ENCODE measurements at regions not wholly inside any gene's neighbourhood (a gene's known extent, or its start where the extent isn't known, plus 50 kb on each side); places are given as distances from the start of the nearest gene placed in this dataset.
"Not testable (repeated sequence)": the region's sequence is repeated elsewhere in the genome, so short reads cannot be mapped to it uniquely, and the experiment has no call there.

GRCh38 chr7:68180761-68181160, 1184.1 kb downstream of the TYW1 start:
- TF ChIP-seq CTCF (IDR thresholded peaks at IDR 0.05), result no peak
- TF ChIP-seq POLR2A (IDR thresholded peaks at IDR 0.05), result no peak

GRCh38 chr7:68183176-68183575, 1186.5 kb downstream of the TYW1 start:
- TF ChIP-seq POLR2A (IDR thresholded peaks at IDR 0.05), result no peak
- TF ChIP-seq CTCF (IDR thresholded peaks at IDR 0.05), result no peak
- ATAC-seq, result no peak
- H3K9me3 ChIP-seq, result no peaks in the 10 kb centered on the region
- H3K27ac ChIP-seq, result no peak overlapping the region
- no peaks in the 10 kb centered on the region for H3K36me3 ChIP-seq
- H3K4me3 ChIP-seq, result no peak overlapping the region
- intact Hi-C loops (cut with DNase I), result no loop called here
- no peaks in the 10 kb centered on the region for H3K27me3 ChIP-seq
- WGBS (ENCODE audit: insufficient coverage, low coverage, low lambda C conversion rate, missing lambda C conversion rate), result 33% methylated on average over 1 of the region's 6 CpGs
- no peaks in the 10 kb centered on the region for H3K4me1 ChIP-seq
- no peak for DNase-seq

More at GRCh38 chr7:68180761-68181160, 1184.1 kb downstream of the TYW1 start:
- 45% methylated on average over 5 of the region's 5 CpGs for WGBS (ENCODE audit: insufficient coverage, low coverage, low lambda C conversion rate, missing lambda C conversion rate)
- DNase-seq (no peak), ATAC-seq (no peak)
- Histone ChIP-seq H3K27me3 (no peaks in the 10 kb centered on the region), H3K4me1 (no peaks in the 10 kb centered on the region), H3K27ac (no peak overlapping the region), H3K36me3 (no peaks in the 10 kb centered on the region), H3K9me3 (no peaks in the 10 kb centered on the region), H3K4me3 (no peak overlapping the region)
- intact Hi-C loops (cut with DNase I), result no loop called here

- H3K27ac ChIP-seq, result no peak overlapping the region
- DNase-seq (no peak), ATAC-seq (no peak)
- H3K9me3 ChIP-seq, result no peaks in the 10 kb centered on the region
- no peaks in the 10 kb centered on the region for H3K36me3 ChIP-seq
- no peak overlapping the region for H3K4me3 ChIP-seq
- WGBS (ENCODE audit: insufficient coverage, low coverage, low lambda C conversion rate, missing lambda C conversion rate), result 62% methylated on average over 15 of the region's 16 CpGs
- intact Hi-C loops (cut with DNase I), result no loop called here
- H3K27me3 ChIP-seq, result no peaks in the 10 kb centered on the region
- TF ChIP-seq CTCF (IDR thresholded peaks at IDR 0.05) (no peak), POLR2A (IDR thresholded peaks at IDR 0.05) (no peak)
- H3K4me1 ChIP-seq, result no peaks in the 10 kb centered on the region
These were observed 1189.2 kb downstream of the TYW1 start for GRCh38 chr7:68185631-68186456.

- DNase-seq, result no peak
- H3K27me3 ChIP-seq, result no peaks in the 10 kb centered on the region
- H3K27ac ChIP-seq, result no peak overlapping the region
- intact Hi-C loops (cut with DNase I), result no loop called here
- H3K4me3 ChIP-seq, result no peak overlapping the region
- H3K9me3 ChIP-seq, result no peaks in the 10 kb centered on the region
- no peak for ATAC-seq
- no peaks in the 10 kb centered on the region for H3K36me3 ChIP-seq
- no peaks in the 10 kb centered on the region for H3K4me1 ChIP-seq
- 82% methylated on average over 7 of the region's 7 CpGs for WGBS (ENCODE audit: insufficient coverage, low coverage, low lambda C conversion rate, missing lambda C conversion rate)
- no peak for TF ChIP-seq POLR2A (IDR thresholded peaks at IDR 0.05)
These were observed 1190.9 kb downstream of the TYW1 start for GRCh38 chr7:68187532-68187931.

GRCh38 chr7:68192941-68193340, 1196.3 kb downstream of the TYW1 start:
- 78% methylated on average over 5 of the region's 5 CpGs for WGBS (ENCODE audit: insufficient coverage, low coverage, low lambda C conversion rate, missing lambda C conversion rate)
- no peak overlapping the region for H3K4me3 ChIP-seq
- H3K27ac ChIP-seq, result no peak overlapping the region
- no peak for DNase-seq
- intact Hi-C loops (cut with DNase I), result no loop called here
- no peak for TF ChIP-seq POLR2A (IDR thresholded peaks at IDR 0.05)
- TF ChIP-seq CTCF (IDR thresholded peaks at IDR 0.05), result no peak
- H3K4me1 ChIP-seq, result no peaks in the 10 kb centered on the region
- ATAC-seq, result no peak
- no peaks in the 10 kb centered on the region for H3K9me3 ChIP-seq
- H3K36me3 ChIP-seq, result no peaks in the 10 kb centered on the region
- no peaks in the 10 kb centered on the region for H3K27me3 ChIP-seq

- H3K27me3 ChIP-seq; H3K27ac ChIP-seq; DNase-seq; H3K36me3 ChIP-seq; intact Hi-C loops (cut with DNase I); ATAC-seq; H3K9me3 ChIP-seq; H3K4me3 ChIP-seq; H3K4me1 ChIP-seq: not testable (repeated sequence)
- WGBS (ENCODE audit: insufficient coverage, low coverage, low lambda C conversion rate, missing lambda C conversion rate), result 75% methylated on average over 1 of the region's 2 CpGs
These were observed 1199.0 kb downstream of the TYW1 start for GRCh38 chr7:68195642-68196041.
